IPS-15b (cell line): ENCODE measurements at regions not wholly inside any gene's neighbourhood (a gene's known extent, or its start where the extent isn't known, plus 50 kb on each side); places are given as distances from the start of the nearest gene placed in this dataset.
"Not testable (repeated sequence)": the region's sequence is repeated elsewhere in the genome, so short reads cannot be mapped to it uniquely, and the experiment has no call there.

Source experiments
- H3K27me3 ChIP-seq: one replicate; pipeline ENCODE4 v1.6.1; 2013; ENCODE audit warnings: low read length; ENCODE audit not compliant: control insufficient read depth, insufficient read depth
- H3K36me3 ChIP-seq: one replicate; pipeline ENCODE4 v1.6.1; 2013; ENCODE audit warnings: low read length; ENCODE audit not compliant: control insufficient read depth, insufficient read depth
- H3K4me1 ChIP-seq: one replicate; pipeline ENCODE4 v1.6.1; 2013; ENCODE audit warnings: mild to moderate bottlenecking, low read length; ENCODE audit not compliant: control insufficient read depth, insufficient read depth
- H3K4me3 ChIP-seq: one replicate; pipeline ENCODE4 v1.5.1; 2013; ENCODE audit warnings: low read depth, low read length
- H3K9ac ChIP-seq: one replicate; pipeline ENCODE4 v1.6.1; 2013; ENCODE audit warnings: low read depth, mild to moderate bottlenecking, low read length
- H3K9me3 ChIP-seq: one replicate; pipeline ENCODE4 v1.6.1; 2013; ENCODE audit warnings: mild to moderate bottlenecking, low read length; ENCODE audit not compliant: control insufficient read depth, insufficient read depth

- Histone ChIP-seq H3K4me3 (no peak overlapping the region), H3K36me3 (no peaks in the 10 kb centered on the region), H3K9ac (no peak overlapping the region), H3K9me3 (no peaks in the 10 kb centered on the region), H3K4me1 (no peaks in the 10 kb centered on the region), H3K27me3 (no peaks in the 10 kb centered on the region)
Measured at GRCh38 chrX:11893933-11894710, 136.1 kb downstream of the MSL3 start.

GRCh38 chrX:11899091-11899490, 141.1 kb downstream of the MSL3 start:
- Histone ChIP-seq H3K36me3 (no peaks in the 10 kb centered on the region), H3K27me3 (no peaks in the 10 kb centered on the region), H3K9ac (no peak overlapping the region), H3K9me3 (no peaks in the 10 kb centered on the region), H3K4me3 (no peak overlapping the region), H3K4me1 (no peaks in the 10 kb centered on the region)

GRCh38 chrX:11905933-11906332, 147.9 kb downstream of the MSL3 start:
- not testable (repeated sequence) for H3K9ac ChIP-seq, H3K36me3 ChIP-seq, H3K27me3 ChIP-seq, H3K4me3 ChIP-seq, H3K9me3 ChIP-seq, H3K4me1 ChIP-seq

- H3K9me3 ChIP-seq, result no peaks in the 10 kb centered on the region
- no peaks in the 10 kb centered on the region for H3K27me3 ChIP-seq
- H3K4me1 ChIP-seq, result no peaks in the 10 kb centered on the region
- no peak overlapping the region for H3K9ac ChIP-seq
- no peak overlapping the region for H3K4me3 ChIP-seq
- no peaks in the 10 kb centered on the region for H3K36me3 ChIP-seq
Measured at GRCh38 chrX:11908371-11908770, 150.3 kb downstream of the MSL3 start.

GRCh38 chrX:11913001-11913400, 155.0 kb downstream of the MSL3 start:
- Histone ChIP-seq H3K9ac (no peak overlapping the region), H3K36me3 (no peaks in the 10 kb centered on the region), H3K4me3 (no peak overlapping the region), H3K27me3 (no peaks in the 10 kb centered on the region), H3K9me3 (no peaks in the 10 kb centered on the region), H3K4me1 (no peaks in the 10 kb centered on the region)

- no peaks in the 10 kb centered on the region for H3K4me1 ChIP-seq
- no peaks in the 10 kb centered on the region for H3K9me3 ChIP-seq
- no peak overlapping the region for H3K9ac ChIP-seq
- no peaks in the 10 kb centered on the region for H3K36me3 ChIP-seq
- H3K4me3 ChIP-seq, result no peak overlapping the region
- H3K27me3 ChIP-seq, result no peaks in the 10 kb centered on the region
Measured at GRCh38 chrX:11929476-11929875, 171.4 kb downstream of the MSL3 start.

GRCh38 chrX:11932423-11932822, 174.4 kb downstream of the MSL3 start:
- no peaks in the 10 kb centered on the region for H3K36me3 ChIP-seq
- H3K9me3 ChIP-seq, result no peaks in the 10 kb centered on the region
- H3K4me1 ChIP-seq, result no peaks in the 10 kb centered on the region
- no peaks in the 10 kb centered on the region for H3K27me3 ChIP-seq
- H3K9ac ChIP-seq, result no peak overlapping the region
- no peak overlapping the region for H3K4me3 ChIP-seq

GRCh38 chrX:11934089-11934488, 176.1 kb downstream of the MSL3 start:
- Histone ChIP-seq H3K4me3 (no peak overlapping the region), H3K27me3 (no peaks in the 10 kb centered on the region), H3K36me3 (no peaks in the 10 kb centered on the region), H3K9ac (no peak overlapping the region), H3K4me1 (no peaks in the 10 kb centered on the region), H3K9me3 (no peaks in the 10 kb centered on the region)

GRCh38 chrX:11941571-11941970, 183.5 kb downstream of the MSL3 start:
- H3K36me3 ChIP-seq, result no peaks in the 10 kb centered on the region
- H3K9me3 ChIP-seq, result no peaks in the 10 kb centered on the region
- H3K4me1 ChIP-seq, result peaks cover 4% of the 10 kb centered on the region
- H3K27me3 ChIP-seq, result no peaks in the 10 kb centered on the region
- H3K9ac ChIP-seq, result no peak overlapping the region
- no peak overlapping the region for H3K4me3 ChIP-seq

GRCh38 chrX:11944501-11944900, 186.5 kb downstream of the MSL3 start:
- no peak overlapping the region for H3K4me3 ChIP-seq
- peaks cover 4% of the 10 kb centered on the region for H3K4me1 ChIP-seq
- peak overlapping the region; percentile 48 for H3K9ac ChIP-seq
- no peaks in the 10 kb centered on the region for H3K36me3 ChIP-seq
- no peaks in the 10 kb centered on the region for H3K27me3 ChIP-seq
- no peaks in the 10 kb centered on the region for H3K9me3 ChIP-seq

GRCh38 chrX:11949291-11949690, 189.0 kb upstream of the FRMPD4 start:
- Histone ChIP-seq H3K9me3 (no peaks in the 10 kb centered on the region), H3K9ac (no peak overlapping the region), H3K27me3 (no peaks in the 10 kb centered on the region), H3K4me3 (no peak overlapping the region), H3K4me1 (peaks cover 4% of the 10 kb centered on the region), H3K36me3 (no peaks in the 10 kb centered on the region)

- H3K4me1 ChIP-seq, result no peaks in the 10 kb centered on the region
- H3K36me3 ChIP-seq, result no peaks in the 10 kb centered on the region
- H3K9ac ChIP-seq, result no peak overlapping the region
- H3K4me3 ChIP-seq, result no peak overlapping the region
- no peaks in the 10 kb centered on the region for H3K27me3 ChIP-seq
- no peaks in the 10 kb centered on the region for H3K9me3 ChIP-seq
Measured at GRCh38 chrX:11952176-11952720, 186.0 kb upstream of the FRMPD4 start.
